HUDEP-2 (cell line): ENCODE measurements at regions not wholly inside any gene's neighbourhood (a gene's known extent, or its start where the extent isn't known, plus 50 kb on each side); places are given as distances from the start of the nearest gene placed in this dataset.
"Not testable (repeated sequence)": the region's sequence is repeated elsewhere in the genome, so short reads cannot be mapped to it uniquely, and the experiment has no call there.

Experiments used
- DNase-seq, 76 experiments: peaks; one replicate each; lab custom pipeline; 2025; ENCODE audit not compliant: unreplicated experiment in 76 of 76; lab: John Stamatoyannopoulos, UW

DNA sequence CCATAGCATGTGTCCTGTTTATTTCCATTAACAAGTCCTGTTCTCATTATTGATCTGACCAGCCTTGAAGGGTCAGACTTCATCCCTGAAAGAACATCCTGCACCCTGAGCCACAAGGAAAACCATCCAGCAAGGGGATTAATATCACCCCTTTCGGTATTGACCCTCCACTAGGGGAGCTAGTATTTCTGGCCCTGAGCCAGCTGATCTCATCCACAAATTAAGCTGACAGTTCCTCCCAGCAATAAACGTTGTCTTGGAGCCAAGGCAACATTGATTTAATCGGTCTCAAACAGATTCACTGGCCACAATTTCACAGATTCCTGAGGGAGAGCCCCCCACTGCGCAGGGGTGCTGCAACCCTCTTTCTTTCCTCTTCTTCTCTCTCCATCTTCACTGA is 353.1 kb upstream of the FANCL start:
- DNase-seq: peak in 19 of 76 experiments; percentile 0 to 33 (median 7)

DNA sequence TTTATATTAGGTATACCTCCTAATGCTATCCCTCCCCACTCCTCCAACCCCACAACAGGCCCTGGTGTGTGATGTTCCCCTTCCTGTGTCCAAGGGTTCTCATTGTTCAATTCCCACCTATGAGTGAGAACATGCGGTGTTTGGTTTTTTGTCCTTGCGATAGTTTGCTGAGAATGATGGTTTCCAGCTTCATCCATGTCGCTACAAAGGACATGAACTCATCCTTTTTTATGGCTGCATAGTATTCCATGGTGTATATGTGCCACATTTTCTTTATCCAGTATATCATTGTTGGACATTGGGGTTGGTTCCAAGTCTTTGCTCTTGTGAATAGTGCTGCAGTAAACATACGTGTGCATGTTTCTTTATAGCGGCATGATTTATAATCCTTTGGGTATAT is 345.1 kb upstream of the FANCL start:
- not testable (repeated sequence) for DNase-seq

DNA sequence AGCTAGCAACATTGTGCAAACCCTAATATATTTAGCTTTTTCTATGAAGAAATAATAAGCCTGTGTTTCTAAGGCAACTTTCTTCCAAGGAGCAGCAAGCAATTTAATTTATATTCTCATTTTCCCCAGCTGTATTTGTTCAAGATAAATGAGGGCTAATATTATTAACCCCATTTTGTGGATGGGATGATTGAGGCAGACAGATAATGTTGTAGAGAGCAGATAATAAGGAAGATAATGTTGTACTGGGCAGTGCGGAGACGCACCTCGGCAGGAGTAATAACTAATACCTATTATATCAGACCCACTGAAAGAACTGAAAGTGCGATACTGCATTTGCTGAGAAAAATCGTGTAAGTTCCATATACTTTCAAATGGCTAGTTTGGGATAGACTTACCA is 344.1 kb upstream of the FANCL start:
- no peak for DNase-seq

DNA sequence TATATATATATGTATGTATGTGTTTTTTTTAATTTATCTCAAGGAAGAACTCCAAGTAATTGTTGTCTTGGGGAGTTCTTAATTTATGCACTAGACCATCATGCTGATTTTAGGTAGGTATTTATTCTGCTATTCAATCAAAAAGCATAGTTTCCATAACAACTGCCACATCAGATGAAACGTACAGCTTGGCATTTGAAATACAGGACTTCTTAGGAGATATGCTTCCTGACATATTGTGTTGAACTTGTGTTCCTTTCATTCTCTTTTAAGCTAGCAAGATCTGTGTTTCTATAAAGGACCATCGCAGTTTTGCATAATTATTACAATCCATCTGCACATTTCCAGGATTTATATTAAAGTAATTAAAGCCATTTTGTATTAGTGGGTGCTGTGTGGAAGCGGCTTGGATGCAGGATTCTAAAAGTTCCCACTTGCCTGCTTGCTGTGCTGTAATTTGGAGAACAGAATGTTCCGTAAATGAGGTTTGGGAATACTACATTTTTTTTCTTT is 343.5 kb upstream of the FANCL start:
- no peak for DNase-seq

DNA sequence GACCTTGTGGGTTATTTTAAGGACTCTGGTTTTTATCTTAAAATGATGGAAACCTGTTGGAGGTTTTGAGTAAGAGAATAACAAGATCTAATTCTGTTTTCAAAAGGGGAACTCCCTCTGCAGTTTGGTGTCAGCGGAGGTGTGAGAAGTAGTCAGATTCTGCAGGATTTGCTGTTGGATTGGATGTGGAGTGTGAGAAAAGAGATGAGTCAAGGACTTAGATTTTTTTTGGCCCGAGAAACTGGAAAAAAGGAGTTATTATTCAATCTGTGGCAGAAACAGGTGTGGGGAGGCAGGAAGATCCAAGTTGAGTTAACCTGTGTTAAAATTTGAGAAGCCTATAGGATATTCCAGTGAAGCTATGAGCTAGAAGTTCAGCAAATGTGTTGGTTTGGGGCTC is 337.2 kb upstream of the FANCL start:
- DNase-seq: no peak

DNA sequence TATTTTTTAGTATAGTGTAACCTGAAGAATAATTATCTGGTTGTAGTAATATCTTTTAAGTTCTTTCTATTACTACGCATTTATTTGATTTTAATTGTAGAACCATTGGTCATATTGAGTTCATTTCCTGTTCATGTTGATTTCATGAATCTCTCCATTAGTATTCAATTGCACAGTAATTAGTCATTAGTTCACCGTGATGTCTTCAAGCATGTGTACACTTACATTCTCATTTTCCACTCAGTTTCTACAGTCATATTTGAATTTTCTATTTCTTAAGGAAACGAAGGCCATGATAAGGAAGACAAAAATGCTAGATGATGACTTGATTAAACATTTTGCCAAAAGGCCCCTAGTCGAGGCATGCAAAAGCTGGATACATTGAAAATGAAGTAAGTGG is 333.7 kb upstream of the FANCL start:
- DNase-seq: no peak

DNA sequence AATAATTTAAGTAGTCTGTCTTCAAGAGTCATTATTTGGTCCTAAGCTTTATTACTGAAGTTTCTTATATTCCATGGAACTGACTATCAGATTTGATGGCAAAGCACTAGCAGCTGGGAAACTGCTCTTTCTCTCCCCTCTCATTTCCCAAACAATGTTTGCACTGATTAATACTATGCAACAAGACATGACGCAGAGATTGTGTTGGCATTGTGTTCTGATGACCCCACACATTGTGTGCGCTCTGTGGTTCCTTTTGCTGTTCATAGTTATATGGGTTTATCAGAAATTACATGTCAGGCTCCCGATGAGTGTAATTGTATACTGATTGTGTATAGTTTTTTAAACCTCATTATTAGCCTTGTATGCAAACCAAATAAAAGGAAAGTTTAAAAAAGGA is 331.6 kb upstream of the FANCL start:
- DNase-seq: no peak

DNA sequence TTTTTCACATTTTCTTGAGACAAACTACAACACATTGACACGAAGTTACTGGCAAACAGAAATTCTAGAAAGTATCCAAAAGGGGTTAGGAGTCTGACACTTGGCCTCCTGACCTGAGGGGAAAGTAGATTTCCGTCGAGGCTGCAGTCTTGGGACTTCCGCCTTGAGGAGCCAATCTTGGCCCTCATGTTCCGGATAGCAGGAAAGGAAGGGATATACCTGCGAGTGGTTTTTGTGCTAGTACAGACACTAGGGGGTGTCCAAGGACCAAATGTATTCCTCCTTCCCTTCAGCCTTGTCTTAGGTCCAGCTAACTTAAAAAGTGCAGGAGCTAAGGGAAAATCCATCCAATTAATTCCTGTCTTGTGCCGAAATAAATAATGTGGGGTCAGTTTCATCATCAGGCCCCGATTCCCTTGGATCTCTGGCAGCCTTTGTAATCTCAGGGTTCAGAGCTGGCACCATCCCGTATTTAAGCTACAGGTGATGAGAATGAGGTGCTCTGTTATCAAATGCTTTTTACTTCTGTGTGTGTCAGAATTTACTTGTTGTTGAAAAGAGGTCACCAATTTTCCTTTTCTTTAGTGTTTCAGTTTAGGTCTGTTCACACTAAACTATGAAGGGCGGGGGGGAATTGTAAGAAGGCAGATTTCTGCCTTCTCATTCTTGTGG is 330.2 kb upstream of the FANCL start:
- DNase-seq: peak in 37 of 76 experiments; percentile 1 to 58 (median 27)

DNA sequence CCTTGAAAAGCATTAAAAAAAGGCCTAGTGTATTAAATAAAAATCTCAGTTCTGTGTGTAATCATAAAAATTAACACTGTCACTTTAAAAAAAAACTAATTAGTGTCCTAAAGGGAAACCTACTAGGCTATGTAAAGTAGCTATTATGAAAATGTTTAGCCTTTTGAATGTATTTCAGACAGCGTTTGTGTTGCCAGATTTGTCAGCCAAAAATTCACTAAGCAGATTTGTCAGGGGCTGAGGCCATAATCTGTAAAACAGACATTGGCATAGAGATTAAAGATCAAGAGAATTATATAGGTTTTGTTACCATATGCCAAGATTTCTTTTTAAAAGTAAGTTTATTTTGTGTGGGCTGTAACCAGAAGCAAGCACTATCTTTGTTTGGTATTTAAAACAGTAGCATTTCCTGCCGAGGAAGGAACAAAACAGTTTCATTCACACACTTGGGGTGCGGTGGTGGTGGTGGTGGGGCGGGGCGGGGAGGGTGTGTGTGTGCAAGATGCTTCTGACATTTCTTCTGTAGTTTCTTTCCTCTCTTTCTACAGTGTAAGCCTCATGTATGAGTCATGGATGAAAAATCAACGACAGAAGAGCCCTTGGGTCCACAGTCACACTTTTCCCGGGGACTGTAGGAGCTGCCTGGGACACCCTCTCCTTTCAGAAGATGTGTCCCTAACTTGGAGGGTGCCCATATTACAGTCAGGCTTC is 328.5 kb upstream of the FANCL start:
- DNase-seq: no peak

DNA sequence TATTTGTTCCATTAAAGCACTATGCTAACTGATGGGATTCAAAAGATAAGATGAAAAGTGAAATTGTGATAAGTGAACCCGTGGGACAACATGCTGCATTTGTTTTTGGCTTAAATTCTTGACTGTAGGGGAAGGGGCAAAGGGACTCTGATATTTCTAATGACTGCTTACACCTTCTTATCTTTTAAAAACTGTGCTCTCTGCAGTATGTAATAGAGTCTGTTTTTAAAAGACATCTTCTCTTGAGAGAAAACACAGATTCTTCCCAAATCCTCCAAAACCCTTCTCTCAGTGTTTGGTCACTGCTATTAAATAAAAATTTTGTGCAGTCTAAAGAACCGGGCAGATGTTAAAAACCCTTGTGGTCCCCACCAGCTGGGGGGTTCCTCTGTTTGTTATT is 327.8 kb upstream of the FANCL start:
- no peak for DNase-seq

DNA sequence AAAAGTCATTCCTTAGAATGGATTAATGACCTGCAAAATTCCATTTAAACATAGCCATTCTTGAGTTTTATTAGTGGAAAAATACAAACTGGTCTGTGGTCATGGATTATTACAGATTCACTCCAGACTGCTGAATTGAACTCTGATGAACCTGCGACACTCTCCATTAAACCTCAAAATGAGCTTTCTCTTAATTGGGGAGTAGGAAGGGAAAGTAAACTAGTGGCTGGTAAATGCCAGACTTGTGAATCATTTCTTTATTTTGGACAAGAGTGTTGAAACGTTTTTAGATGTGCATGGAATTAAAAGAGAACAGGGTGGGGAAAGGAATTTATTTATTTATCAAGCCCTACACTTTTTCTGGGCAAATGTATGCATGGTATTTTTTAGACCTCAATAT is 321.2 kb upstream of the FANCL start:
- DNase-seq: no peak

DNA sequence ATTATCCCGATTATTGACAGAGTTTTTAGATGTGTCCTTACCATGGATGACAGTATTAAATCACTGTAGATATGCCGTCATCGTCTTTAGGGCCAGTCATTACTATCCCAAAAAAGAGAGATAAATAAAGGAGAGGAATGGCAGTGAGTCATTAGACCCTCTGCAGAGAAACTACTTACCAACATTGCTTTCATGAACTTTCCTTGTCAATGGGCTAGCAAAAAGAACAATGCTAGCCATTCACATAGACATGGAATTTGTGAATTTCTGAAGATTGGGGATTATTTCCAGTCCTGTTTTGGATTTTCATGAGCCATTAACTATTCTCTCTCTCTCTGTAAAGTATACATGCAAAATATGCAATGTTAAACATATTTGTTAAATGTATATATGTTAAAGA is 319.4 kb upstream of the FANCL start:
- DNase-seq: no peak

DNA sequence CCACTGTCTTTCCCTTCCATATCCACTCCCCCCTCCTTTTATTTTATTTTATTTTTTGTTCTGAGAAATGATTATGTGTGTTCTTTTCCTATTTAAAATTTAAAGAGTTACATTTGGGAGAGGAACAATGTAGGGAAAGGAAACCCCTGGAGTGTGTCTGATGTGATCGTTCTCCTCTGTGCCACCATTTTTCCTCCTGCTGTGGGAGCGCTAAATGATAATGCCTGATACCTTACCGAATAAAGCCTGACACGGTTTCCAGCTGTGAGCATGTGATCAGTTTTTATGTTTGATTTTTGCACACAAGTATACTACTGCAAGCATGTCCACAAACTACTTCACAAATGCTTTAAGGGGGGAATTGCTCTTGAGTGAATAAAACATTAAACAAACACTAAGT is 317.8 kb upstream of the FANCL start:
- no peak for DNase-seq

DNA sequence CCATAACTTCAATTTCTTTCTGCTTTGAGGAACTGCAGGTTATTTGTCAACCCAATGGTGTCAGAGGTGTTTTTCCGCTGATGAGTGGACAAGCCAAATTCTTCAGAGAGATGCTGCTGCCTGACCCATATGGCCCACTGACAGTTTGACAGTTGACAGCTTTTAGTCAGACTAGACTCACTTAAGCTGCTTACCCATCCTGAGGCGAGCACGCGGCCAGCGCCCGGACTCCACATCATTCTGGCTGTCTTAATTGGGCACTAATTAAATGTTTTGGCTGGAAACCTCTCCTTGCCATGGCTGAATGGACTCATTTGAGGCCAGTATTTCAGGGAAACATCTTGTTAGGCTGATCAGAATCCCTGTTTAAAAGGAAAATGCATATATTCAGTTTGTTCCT is 316.1 kb upstream of the FANCL start:
- DNase-seq: no peak

DNA sequence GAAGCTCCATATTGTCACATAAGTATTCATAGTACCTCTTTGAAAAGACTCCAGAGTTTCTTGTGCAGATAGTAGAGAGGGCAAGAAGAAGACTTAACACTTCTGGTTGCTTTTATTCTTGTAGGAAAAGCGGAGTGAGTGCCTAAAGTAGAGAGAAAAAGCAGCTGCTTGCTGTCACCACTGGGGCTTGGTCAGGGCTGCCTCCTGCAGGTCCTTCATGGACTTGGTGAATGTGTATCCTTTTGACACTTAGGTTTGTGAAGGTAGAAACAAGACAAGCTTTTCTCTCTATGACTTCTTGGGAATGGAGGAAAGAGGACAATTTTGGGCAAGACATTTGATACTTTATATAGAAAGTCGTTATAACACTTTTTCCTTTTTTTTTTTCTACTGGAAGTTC is 312.8 kb upstream of the FANCL start:
- peak in 3 of 76 experiments; percentile 3 to 7 (median 6) for DNase-seq

DNA sequence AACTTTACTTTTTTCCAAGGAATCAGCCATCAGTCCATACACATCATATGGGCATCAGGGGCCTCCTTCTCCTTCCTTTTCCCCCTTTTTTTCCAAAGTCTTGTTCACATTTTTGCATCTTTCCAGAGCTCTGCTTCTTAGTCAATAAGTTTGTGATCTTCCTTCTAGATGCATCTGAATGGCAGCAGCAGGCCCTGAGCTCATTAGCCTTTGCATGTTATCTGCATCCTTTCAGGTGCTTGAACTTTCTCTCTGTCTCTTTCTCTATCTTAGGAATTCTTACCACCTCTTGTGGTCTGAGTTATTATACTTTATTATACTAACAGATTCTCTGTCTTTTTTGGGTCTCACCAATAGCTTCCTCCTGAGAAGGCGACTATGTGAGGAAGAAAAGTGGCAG is 312.4 kb upstream of the FANCL start:
- DNase-seq: no peak

DNA sequence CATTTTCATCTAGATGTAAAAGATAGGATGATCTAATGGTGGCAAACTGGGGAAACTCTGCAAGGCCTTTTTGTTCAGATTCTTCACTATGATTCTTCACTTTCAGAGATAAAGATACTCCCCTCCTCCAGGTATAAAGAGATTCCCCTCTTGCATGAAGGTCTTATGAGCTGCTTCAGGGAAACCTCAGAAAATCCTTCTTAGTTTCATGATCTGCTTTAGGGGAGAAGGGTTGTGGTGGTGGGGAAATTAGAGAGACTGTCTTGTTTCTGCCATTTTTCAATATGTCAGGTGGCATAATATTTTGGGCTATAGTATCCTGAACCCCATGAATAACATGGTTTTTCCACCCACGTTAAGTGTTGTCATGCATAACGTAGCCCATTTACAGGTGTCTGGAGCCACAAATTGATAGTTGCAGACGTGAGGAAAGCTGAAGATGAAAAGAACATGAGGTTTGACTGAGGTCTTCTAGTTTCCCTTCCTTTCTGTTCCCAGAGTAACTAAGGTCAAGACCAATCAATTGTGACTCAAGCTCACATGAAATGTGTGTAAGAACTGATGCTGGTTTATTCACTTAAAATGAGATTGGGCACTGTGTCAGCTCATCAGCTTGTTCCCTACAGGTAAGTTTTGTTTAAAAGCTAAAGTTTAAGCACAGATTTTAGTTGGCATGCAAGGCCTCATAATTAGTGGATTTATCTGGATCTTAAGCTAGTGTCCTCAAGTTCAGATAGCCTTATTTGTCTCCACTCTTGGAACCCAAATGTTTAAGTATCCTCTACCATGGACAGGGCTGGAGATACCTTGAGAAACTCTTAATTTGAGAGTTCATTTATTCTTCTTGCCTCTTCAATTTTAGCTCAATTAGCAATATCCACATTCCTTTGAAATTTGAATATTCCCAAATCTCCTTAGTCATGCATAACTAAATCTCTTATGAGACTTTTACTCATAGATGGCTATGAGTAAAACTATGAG is 304.5 kb upstream of the FANCL start:
- no peak for DNase-seq

DNA sequence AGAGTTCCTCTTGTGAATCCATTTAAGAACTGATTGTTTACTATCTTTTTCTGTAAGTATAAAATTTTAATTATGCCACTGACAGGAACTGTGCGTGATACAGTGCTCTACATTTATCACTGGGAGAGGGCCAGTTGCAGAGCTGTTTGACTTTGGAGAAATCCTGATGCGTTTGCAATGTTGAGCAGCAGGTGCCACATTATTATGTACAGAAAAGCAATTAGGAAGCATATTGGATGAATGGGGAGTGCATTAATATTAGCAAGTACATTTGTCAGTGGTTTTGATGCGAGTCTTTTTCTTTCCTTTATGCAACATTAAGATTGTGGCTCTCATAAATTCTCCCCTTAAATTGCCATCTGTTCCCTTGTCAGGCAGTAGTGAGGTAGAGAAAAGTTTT is 302.3 kb upstream of the FANCL start:
- no peak for DNase-seq

DNA sequence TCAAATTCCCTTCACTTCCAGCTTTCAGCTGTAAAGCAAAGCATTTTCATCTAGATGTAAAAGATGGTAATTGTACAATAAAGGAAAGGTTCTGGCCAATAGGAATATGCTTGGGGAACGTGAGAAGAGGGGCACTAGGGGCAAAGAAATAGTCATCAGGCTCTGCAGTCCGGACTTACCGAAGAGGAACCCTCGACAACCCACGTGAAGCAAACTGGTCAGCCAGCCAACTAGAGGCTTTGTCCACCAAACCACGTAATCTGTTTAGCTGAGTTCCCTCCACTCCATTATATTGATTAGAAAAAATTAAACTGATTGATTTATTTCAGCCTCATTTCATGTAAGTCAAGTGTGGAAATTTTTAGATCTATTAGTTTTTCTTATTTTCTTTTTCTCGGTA is 300.4 kb upstream of the FANCL start:
- no peak for DNase-seq

DNA sequence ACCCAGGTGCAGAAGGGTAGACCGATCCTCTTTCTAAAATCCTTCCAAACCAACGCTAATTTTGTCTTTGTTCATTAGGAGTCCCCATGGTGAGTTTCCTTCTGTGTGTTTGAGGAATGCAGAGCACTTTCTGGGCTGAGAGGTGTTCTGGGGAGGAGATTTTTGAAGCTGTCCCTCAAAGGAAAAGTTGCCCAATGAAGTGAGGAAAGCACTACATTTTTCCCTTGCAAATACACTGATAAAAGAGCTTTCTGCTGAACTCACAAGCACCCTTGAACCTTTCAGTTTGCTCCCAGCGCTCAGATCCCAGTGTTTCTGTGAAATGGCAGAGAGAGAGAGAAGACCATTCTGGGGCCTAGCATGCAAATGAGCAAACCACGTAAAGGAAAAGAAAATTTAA is 299.6 kb upstream of the FANCL start:
- no peak for DNase-seq

DNA sequence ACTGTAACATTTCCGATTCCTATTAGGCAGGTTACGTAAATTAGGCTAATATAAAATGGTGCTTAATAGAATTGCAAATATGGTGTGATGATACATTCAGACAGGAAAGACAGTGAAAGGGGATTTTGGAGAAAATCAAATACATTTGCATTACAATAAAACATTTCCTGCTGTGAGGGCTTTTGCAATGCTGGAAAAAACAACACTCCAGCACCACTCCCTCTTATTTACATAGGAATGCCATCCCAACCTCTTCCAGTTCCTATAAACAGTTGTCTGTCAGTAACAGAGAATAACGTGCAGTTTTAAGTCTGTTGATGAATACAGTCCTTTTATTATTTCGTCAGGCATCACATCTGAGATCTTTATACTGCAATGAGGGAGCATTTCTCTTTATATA is 298.8 kb upstream of the FANCL start:
- no peak for DNase-seq
